Lower lobe of right lung (tissue), 2 donors: ENCODE measurements at regions not wholly inside any gene's neighbourhood (a gene's known extent, or its start where the extent isn't known, plus 50 kb on each side); places are given as distances from the start of the nearest gene placed in this dataset.

Experiments used
- ATAC-seq, 2 donors: fragments of 200-7000 bp; cut with Tn5 transposase; one replicate each; pipeline ENCODE4 v1.9.1; 2020 to 2022; ENCODE audit warnings: mild to moderate bottlenecking in 2 of 2, moderate library complexity in 2 of 2
- DNase-seq: peaks from one replicate; pipeline ENCODE4 v3.0.0-alpha.2; 2020
- H3K27ac ChIP-seq: fragments of 200-600 bp; one replicate; pipeline ENCODE4 v1.8.0; 2022
- H3K27me3 ChIP-seq: fragments of 200-600 bp; one replicate; pipeline ENCODE4 v1.8.0; 2022; ENCODE audit warnings: low read depth
- H3K36me3 ChIP-seq: fragments of 200-600 bp; one replicate; pipeline ENCODE4 v1.8.0; 2022; ENCODE audit warnings: mild to moderate bottlenecking
- H3K4me1 ChIP-seq: fragments of 200-600 bp; one replicate; pipeline ENCODE4 v1.8.0; 2022
- H3K4me3 ChIP-seq: fragments of 200-600 bp; one replicate; pipeline ENCODE4 v1.8.0; 2022; ENCODE audit warnings: mild to moderate bottlenecking
- H3K9me3 ChIP-seq: fragments of 200-600 bp; one replicate; pipeline ENCODE4 v1.8.0; 2022
- intact Hi-C: fragments of 100-400 bp; cut with DNase I; formaldehyde crosslinking; loops from one replicate; pipeline ENCODE4 v1.11.0; 2022
- TF ChIP-seq, protein P1 (sequence below): fragments of 200-600 bp; IDR thresholded peaks from one replicate; pipeline ENCODE4 v1.8.0; 2022; ENCODE audit warnings: antibody characterized with exemption, mild to moderate bottlenecking
- donor health status: DM: no; HTN: yes; CAD: no; lungs with severe emphysema.

DNA sequence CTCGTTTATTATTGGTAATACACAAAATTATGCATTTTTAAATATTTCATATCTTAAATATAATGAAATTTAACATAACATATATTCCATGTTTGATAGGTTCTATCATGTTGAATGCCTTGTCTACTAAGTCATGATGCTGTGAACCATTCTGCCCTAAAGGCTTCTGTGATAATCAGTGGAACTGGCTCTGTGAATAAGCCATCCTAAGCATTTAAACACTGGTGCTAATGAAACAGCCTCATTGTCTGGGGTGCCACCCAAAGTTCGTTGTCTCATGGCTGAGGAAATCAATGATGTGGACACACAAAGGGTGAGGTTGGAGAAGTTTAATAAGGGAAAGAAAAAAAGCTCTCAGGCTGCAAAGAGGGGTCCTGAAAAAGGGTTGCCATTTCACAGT, 264.7 kb upstream of the ZRANB2 start:
- Histone ChIP-seq H3K27me3 (no peaks in the 10 kb centered on the region), H3K4me3 (no peak overlapping the region), H3K27ac (no peak overlapping the region), H3K9me3 (no peaks in the 10 kb centered on the region), H3K36me3 (no peaks in the 10 kb centered on the region), H3K4me1 (no peaks in the 10 kb centered on the region)
- ATAC-seq (no peak), DNase-seq (no peak)
- intact Hi-C loops = no loop called here
- TF ChIP-seq, protein P1, sequence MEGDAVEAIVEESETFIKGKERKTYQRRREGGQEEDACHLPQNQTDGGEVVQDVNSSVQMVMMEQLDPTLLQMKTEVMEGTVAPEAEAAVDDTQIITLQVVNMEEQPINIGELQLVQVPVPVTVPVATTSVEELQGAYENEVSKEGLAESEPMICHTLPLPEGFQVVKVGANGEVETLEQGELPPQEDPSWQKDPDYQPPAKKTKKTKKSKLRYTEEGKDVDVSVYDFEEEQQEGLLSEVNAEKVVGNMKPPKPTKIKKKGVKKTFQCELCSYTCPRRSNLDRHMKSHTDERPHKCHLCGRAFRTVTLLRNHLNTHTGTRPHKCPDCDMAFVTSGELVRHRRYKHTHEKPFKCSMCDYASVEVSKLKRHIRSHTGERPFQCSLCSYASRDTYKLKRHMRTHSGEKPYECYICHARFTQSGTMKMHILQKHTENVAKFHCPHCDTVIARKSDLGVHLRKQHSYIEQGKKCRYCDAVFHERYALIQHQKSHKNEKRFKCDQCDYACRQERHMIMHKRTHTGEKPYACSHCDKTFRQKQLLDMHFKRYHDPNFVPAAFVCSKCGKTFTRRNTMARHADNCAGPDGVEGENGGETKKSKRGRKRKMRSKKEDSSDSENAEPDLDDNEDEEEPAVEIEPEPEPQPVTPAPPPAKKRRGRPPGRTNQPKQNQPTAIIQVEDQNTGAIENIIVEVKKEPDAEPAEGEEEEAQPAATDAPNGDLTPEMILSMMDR = no peak

DNA sequence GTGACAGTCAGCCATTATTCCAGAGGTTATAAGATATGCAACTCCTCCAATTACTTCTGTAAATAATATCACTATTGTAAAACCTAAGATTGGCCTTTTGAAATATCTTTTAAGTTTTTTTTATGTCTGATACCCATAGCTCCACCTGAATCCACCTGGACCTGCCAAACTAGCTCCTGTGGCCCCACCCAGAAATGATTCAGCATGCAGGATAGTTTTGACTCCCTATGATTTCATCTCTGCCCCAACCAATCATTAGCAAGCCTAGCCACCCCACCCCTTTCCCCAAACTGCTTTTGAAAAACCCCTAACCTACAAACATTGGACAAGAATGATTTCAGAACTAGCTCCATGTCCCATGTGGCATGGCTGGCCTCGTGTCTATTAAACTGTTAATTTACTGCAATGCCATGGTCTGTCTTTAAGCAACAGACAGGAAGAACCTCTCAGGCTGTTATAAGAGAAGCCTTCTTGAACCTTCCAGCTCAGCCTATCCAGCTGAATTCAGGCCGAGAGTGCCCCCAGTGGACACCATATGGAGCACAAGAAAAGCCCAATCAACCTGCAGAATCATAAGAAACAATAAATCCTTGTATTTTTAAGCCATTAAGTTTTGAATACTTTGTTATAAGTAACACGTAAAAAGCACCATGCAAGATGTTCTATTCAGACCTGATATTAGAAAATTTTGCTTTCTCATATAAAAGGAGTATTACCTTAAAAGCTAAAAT, 263.0 kb upstream of the ZRANB2 start:
- H3K36me3 ChIP-seq = no peaks in the 10 kb centered on the region
- no peaks in the 10 kb centered on the region for H3K27me3 ChIP-seq
- TF ChIP-seq, protein P1 = no peak
- no peaks in the 10 kb centered on the region for H3K4me1 ChIP-seq
- DNase-seq (no peak), ATAC-seq (no peak)
- no peak overlapping the region for H3K27ac ChIP-seq
- H3K9me3 ChIP-seq = peaks cover 14% of the 10 kb centered on the region
- H3K4me3 ChIP-seq = no peak overlapping the region
- intact Hi-C loops = no loop called here

DNA sequence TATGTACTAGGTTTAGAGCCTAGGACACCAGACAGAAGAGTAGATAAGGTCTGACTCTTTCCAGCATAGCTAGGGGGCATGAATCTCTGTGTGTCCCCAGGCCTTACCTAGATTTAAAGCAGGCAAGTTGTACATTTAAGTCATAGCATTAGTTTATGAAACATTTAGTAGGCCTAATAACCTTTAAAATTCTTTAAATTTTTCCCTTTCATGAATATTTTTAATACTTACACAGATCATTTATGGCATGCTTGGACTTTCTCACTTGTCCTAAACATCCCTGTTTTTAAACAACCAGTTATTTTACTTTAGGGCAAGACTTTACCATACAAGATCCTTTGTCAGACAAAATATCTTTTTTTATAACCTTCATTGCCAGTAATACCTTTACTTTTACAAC, 258.4 kb upstream of the ZRANB2 start:
- no peak for ATAC-seq
- H3K27ac ChIP-seq = no peak overlapping the region
- TF ChIP-seq, protein P1 = no peak
- H3K4me1 ChIP-seq = no peaks in the 10 kb centered on the region
- H3K36me3 ChIP-seq = no peaks in the 10 kb centered on the region
- intact Hi-C loops = no loop called here
- H3K27me3 ChIP-seq = no peaks in the 10 kb centered on the region
- peaks cover 16% of the 10 kb centered on the region for H3K9me3 ChIP-seq
- DNase-seq = no peak
- no peak overlapping the region for H3K4me3 ChIP-seq

DNA sequence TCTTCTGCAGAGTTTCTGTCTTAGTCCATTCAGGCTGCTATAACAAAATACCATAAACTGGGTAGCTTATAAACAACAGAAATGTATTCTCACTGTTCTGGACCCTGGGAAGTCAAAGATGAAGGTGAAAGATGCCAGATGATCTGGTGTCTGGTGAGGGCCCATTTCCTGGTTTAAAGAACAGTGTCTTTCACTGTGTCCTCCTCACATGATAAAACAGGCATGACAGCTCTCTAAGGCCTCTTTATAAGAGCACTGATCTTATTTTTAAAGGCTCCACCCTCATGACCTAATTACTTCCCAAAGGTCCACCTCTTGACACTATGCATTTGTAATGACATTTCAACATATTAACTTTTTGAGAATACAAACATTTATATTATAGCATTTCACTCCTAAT, 250.2 kb upstream of the ZRANB2 start:
- H3K4me1 ChIP-seq = no peaks in the 10 kb centered on the region
- H3K27me3 ChIP-seq = no peaks in the 10 kb centered on the region
- ATAC-seq = no peak
- no peaks in the 10 kb centered on the region for H3K36me3 ChIP-seq
- intact Hi-C loops = no loop called here
- no peak overlapping the region for H3K4me3 ChIP-seq
- no peaks in the 10 kb centered on the region for H3K9me3 ChIP-seq
- no peak for DNase-seq
- TF ChIP-seq, protein P1 = no peak
- no peak overlapping the region for H3K27ac ChIP-seq

DNA sequence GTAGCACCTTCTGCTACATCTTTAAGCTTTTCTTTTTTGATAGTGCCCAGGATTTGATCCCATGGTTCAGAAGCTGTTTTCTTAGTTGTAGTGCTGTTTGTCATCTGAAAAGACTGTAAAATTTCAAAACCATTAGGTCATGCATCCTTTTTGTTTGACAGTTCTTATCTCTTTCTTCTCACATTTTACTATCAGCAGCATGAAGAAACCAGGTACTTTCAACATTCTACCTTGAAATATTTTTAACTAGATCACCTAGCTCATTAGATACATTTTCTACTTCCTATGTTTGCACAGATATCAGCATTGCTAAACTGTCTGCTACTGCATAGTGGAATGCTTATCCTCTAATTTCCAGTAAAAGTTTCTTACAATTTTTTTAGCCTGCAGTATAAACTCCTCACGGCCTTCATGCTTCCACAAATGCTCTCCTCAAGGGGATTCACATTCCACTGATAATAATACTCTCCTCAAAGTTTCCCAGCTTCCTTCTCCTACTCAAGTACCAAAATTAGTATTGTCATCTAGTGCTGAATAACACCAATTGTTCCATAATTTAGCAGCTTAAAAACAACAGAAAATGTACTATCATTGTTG, 243.9 kb upstream of the ZRANB2 start:
- H3K9me3 ChIP-seq = peaks cover 4% of the 10 kb centered on the region
- no peak for ATAC-seq
- no peak overlapping the region for H3K4me3 ChIP-seq
- H3K27me3 ChIP-seq = no peaks in the 10 kb centered on the region
- intact Hi-C loops = no loop called here
- no peak overlapping the region for H3K27ac ChIP-seq
- TF ChIP-seq, protein P1 = no peak
- DNase-seq = no peak
- no peaks in the 10 kb centered on the region for H3K4me1 ChIP-seq
- H3K36me3 ChIP-seq = no peaks in the 10 kb centered on the region
